HEK293 (cell line): ENCODE measurements at regions not wholly inside any gene's neighbourhood (a gene's known extent, or its start where the extent isn't known, plus 50 kb on each side); places are given as distances from the start of the nearest gene placed in this dataset.

Source experiments
- BCL11A ChIP-seq: fragments of 450-650 bp; formaldehyde crosslinking; IDR thresholded peaks from 2 replicates; pipeline ENCODE4 v1.5.1; 2016; ENCODE audit warnings: low read depth, missing biosample characterization, missing genetic modification characterization
- CTCF ChIP-seq: fragments of 450-650 bp; formaldehyde crosslinking; IDR thresholded peaks from 2 replicates; pipeline ENCODE4 v1.5.1; 2016; ENCODE audit warnings: missing biosample characterization, missing genetic modification characterization
- ELK4 ChIP-seq: IDR thresholded peaks from 2 replicates; pipeline ENCODE4 v1.6.1; 2011; ENCODE audit warnings: mild to moderate bottlenecking, low read depth, low read length, borderline replicate concordance
- HOXC10 ChIP-seq: sonication (generic); formaldehyde crosslinking; IDR thresholded peaks from 2 replicates; pipeline ENCODE4 v1.8.1; 2023; ENCODE audit warnings: mild to moderate bottlenecking, missing genetic modification reagents
- IKZF3 ChIP-seq: fragments of 450-650 bp; IDR thresholded peaks from 2 replicates; pipeline ENCODE4 v1.5.0; 2018; ENCODE audit warnings: missing biosample characterization, mild to moderate bottlenecking, missing genetic modification characterization, moderate library complexity
- YY1 ChIP-seq: fragments of 450-650 bp; formaldehyde crosslinking; IDR thresholded peaks from 2 replicates; pipeline ENCODE4 v1.5.1; 2018; ENCODE audit warnings: missing biosample characterization, missing genetic modification characterization
- ZBTB20 ChIP-seq: fragments of 450-650 bp; formaldehyde crosslinking; IDR thresholded peaks from 2 replicates; pipeline ENCODE4 v1.5.1; 2016; ENCODE audit warnings: missing biosample characterization, missing genetic modification characterization
- ZNF157 ChIP-seq: fragments of 450-650 bp; formaldehyde crosslinking; IDR thresholded peaks from 2 replicates; pipeline ENCODE4 v1.5.1; 2016; ENCODE audit warnings: missing biosample characterization, missing genetic modification characterization
- ZNF274 ChIP-seq, 2 experiments: fragments of 200-500 bp in 1 of 2; fragments of 450-650 bp in 1 of 2; sonication (Bioruptor generic) in 1 of 2; formaldehyde crosslinking in 1 of 2; IDR thresholded peaks; 2 replicates each; pipeline versions ENCODE4 v1.5.1 to v1.6.1; 2014 to 2016; ENCODE audit warnings: borderline replicate concordance in 1 of 2, inconsistent platforms in 1 of 2, low read length in 1 of 2, missing biosample characterization in 1 of 2, missing genetic modification characterization in 1 of 2
- ZNF394 ChIP-seq: fragments of 450-650 bp; formaldehyde crosslinking; IDR thresholded peaks from 2 replicates; pipeline ENCODE4 v1.5.1; 2016; ENCODE audit warnings: missing biosample characterization, missing genetic modification characterization, mild to moderate bottlenecking, moderate library complexity, borderline replicate concordance
- ZNF416 ChIP-seq: fragments of 450-650 bp; formaldehyde crosslinking; IDR thresholded peaks from 2 replicates; pipeline ENCODE4 v1.5.1; 2016; ENCODE audit warnings: missing biosample characterization, missing genetic modification characterization
- TF ChIP-seq, protein P1 (sequence below): fragments of 450-650 bp; formaldehyde crosslinking; IDR thresholded peaks from 2 replicates; pipeline ENCODE4 v1.5.1; 2016; ENCODE audit warnings: missing biosample characterization, missing genetic modification characterization, low read depth
- TF ChIP-seq, protein P2 (sequence below): fragments of 450-650 bp; formaldehyde crosslinking; IDR thresholded peaks from 2 replicates; pipeline ENCODE4 v1.5.1; 2016; ENCODE audit warnings: missing biosample characterization, missing genetic modification characterization
- TF ChIP-seq, protein P3 (sequence below): fragments of 450-650 bp; formaldehyde crosslinking; IDR thresholded peaks from 2 replicates; pipeline ENCODE4 v1.5.1; 2017; ENCODE audit warnings: missing biosample characterization, missing genetic modification characterization

GRCh38 chr7:14055813-14056212, 66.3 kb upstream of the ETV1 start:
- TF ChIP-seq ZNF394 (tag by site-specific recombination) = no peak
- no peak for TF ChIP-seq YY1 (tag by site-specific recombination)
- no peak for TF ChIP-seq CTCF (tag by site-specific recombination)
- TF ChIP-seq ZNF157 = no peak
- TF ChIP-seq ZNF274 (IDR thresholded peaks at IDR 0.05; ENCODE audit: low read length) = no peak
- no peak for TF ChIP-seq ZNF274 (tag by site-specific recombination; IDR thresholded peaks at IDR 0.05; ENCODE audit: borderline replicate concordance)
- TF ChIP-seq, protein P1, sequence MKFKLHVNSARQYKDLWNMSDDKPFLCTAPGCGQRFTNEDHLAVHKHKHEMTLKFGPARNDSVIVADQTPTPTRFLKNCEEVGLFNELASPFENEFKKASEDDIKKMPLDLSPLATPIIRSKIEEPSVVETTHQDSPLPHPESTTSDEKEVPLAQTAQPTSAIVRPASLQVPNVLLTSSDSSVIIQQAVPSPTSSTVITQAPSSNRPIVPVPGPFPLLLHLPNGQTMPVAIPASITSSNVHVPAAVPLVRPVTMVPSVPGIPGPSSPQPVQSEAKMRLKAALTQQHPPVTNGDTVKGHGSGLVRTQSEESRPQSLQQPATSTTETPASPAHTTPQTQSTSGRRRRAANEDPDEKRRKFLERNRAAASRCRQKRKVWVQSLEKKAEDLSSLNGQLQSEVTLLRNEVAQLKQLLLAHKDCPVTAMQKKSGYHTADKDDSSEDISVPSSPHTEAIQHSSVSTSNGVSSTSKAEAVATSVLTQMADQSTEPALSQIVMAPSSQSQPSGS (tag by site-specific recombination) = no peak
- TF ChIP-seq HOXC10 = no peak
- no peak for TF ChIP-seq ZNF416 (tag by site-specific recombination)
- TF ChIP-seq, protein P2, sequence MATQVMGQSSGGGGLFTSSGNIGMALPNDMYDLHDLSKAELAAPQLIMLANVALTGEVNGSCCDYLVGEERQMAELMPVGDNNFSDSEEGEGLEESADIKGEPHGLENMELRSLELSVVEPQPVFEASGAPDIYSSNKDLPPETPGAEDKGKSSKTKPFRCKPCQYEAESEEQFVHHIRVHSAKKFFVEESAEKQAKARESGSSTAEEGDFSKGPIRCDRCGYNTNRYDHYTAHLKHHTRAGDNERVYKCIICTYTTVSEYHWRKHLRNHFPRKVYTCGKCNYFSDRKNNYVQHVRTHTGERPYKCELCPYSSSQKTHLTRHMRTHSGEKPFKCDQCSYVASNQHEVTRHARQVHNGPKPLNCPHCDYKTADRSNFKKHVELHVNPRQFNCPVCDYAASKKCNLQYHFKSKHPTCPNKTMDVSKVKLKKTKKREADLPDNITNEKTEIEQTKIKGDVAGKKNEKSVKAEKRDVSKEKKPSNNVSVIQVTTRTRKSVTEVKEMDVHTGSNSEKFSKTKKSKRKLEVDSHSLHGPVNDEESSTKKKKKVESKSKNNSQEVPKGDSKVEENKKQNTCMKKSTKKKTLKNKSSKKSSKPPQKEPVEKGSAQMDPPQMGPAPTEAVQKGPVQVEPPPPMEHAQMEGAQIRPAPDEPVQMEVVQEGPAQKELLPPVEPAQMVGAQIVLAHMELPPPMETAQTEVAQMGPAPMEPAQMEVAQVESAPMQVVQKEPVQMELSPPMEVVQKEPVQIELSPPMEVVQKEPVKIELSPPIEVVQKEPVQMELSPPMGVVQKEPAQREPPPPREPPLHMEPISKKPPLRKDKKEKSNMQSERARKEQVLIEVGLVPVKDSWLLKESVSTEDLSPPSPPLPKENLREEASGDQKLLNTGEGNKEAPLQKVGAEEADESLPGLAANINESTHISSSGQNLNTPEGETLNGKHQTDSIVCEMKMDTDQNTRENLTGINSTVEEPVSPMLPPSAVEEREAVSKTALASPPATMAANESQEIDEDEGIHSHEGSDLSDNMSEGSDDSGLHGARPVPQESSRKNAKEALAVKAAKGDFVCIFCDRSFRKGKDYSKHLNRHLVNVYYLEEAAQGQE (tag by site-specific recombination) = no peak
- no peak for TF ChIP-seq ZBTB20 (tag by site-specific recombination)
- no peak for TF ChIP-seq BCL11A
- no peak for TF ChIP-seq ELK4
- TF ChIP-seq IKZF3 (tag by site-specific recombination) = no peak
- TF ChIP-seq, protein P3, sequence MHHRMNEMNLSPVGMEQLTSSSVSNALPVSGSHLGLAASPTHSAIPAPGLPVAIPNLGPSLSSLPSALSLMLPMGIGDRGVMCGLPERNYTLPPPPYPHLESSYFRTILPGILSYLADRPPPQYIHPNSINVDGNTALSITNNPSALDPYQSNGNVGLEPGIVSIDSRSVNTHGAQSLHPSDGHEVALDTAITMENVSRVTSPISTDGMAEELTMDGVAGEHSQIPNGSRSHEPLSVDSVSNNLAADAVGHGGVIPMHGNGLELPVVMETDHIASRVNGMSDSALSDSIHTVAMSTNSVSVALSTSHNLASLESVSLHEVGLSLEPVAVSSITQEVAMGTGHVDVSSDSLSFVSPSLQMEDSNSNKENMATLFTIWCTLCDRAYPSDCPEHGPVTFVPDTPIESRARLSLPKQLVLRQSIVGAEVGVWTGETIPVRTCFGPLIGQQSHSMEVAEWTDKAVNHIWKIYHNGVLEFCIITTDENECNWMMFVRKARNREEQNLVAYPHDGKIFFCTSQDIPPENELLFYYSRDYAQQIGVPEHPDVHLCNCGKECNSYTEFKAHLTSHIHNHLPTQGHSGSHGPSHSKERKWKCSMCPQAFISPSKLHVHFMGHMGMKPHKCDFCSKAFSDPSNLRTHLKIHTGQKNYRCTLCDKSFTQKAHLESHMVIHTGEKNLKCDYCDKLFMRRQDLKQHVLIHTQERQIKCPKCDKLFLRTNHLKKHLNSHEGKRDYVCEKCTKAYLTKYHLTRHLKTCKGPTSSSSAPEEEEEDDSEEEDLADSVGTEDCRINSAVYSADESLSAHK (tag by site-specific recombination) = no peak
